ENCODE measurements at regions not wholly inside any gene's neighbourhood (a gene's known extent, or its start where the extent isn't known, plus 50 kb on each side); places are given as distances from the start of the nearest gene placed in this dataset.

DNA sequence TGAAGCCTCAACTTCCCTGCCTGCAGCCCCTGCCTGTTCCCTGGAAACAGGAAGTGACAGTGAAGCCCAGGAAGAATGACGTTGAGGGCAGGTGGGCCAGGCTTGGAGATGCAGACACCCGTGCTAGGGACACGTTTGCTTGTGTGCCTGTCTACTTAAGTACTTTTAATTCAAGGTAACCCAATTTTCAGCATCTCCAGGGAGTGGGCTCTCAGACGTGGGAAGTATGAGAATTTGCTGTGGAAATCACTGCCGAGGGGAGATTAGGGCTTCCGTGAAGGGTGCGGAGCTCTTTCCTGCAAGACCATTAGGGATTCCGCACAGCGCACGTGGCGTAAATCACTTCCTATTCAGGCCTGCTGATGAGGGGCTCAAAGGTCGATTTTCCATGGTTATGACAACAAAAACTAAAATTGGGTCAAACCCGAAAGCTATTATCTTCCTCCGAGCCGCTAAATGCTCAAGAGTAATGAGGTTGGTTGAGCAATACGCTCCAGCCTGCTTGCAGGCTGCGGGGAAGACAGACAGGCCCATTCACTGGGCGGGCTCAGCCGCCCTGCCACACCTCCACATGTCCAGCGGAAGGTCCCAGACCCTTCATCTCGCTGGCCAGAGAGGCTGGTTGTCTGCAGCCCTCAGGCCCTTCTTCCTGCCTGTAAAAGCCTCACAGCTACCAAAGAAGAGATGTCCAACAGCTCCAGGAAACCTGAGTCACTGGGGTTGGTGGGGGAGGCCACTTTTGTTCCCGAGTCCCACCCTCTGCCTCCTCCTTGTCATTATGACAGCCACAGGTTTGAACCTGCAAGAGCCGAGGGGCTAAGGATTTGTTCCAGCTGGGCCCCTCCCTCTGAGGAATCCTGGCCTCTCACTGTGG is 109.9 kb downstream of the RBFOX3 start:
- DNase-seq, result no peak

- no peak for DNase-seq
These were observed 112.0 kb downstream of the RBFOX3 start for GRCh38 chr17:79498854-79499253.

GRCh38 chr17:79497777-79498348 is 113.0 kb downstream of the RBFOX3 start:
- DNase-seq, result no peak

GRCh38 chr17:79496422-79497005 is 114.3 kb downstream of the RBFOX3 start:
- no peak for DNase-seq

DNA sequence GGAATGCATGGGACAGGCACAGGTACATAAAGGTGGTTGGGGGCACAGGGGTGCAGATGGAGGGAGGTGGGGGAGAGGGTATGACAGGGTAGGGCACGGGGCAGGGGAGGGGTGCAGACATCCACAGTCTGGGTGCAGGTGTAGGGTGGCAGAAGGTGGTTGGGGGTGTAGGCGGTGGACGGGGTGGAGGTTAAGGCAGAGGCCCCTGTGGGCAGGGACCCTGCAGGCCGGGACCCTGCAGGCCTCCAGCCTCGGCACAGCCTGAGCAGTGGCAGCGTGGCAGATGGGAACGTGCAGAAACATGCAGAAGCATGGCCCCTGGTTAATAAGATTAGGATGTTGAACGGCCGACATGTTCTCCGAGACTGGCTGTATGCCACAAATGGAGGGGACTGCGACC is 115.2 kb downstream of the RBFOX3 start:
- no peak for DNase-seq

DNA sequence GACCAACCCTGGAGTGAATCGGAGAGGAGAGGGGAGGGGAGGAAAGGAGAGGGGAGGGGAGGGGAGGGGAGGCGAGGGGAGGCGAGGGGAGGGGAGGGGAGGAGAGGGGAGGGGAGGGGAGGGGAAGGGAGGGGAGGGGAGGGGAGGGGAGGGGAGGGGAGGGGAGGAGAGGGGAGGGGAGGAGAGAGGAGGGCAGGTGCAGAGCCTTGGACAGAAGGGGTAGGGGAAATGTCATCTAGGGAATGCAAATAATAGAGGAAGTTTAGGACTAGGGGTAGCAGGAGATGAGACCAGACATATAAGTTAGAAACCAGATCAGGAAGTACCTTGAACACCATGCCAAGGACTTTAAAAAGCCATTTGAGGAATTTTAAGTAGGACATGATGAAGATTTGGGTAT is 119.8 kb downstream of the RBFOX3 start:
- no peak for DNase-seq

- no peak for DNase-seq
These were observed 120.3 kb downstream of the RBFOX3 start for GRCh38 chr17:79490530-79490929.

- no peak for DNase-seq
These were observed 123.7 kb downstream of the RBFOX3 start for GRCh38 chr17:79487149-79487548.

DNA sequence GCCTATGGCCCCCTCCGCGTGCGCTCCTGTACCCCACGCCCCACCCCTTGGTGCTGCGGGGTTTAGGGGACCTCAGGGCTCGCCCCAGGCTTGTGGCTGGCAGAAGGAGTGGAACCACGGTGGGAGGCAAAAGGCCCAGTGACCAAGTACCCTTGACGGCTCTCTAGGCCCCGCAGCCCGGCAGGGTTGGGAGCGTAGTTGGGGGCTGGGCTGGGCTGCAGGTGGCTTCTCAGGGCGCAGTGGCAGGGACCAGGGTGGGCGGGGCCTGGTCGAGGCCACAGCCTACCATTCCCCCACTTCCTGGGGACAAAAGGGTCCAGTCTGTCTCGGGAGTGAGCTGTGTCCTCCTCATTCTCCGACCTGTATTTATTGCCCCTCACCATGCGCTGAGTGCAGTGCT is 124.9 kb downstream of the RBFOX3 start:
- DNase-seq, result no peak

DNA sequence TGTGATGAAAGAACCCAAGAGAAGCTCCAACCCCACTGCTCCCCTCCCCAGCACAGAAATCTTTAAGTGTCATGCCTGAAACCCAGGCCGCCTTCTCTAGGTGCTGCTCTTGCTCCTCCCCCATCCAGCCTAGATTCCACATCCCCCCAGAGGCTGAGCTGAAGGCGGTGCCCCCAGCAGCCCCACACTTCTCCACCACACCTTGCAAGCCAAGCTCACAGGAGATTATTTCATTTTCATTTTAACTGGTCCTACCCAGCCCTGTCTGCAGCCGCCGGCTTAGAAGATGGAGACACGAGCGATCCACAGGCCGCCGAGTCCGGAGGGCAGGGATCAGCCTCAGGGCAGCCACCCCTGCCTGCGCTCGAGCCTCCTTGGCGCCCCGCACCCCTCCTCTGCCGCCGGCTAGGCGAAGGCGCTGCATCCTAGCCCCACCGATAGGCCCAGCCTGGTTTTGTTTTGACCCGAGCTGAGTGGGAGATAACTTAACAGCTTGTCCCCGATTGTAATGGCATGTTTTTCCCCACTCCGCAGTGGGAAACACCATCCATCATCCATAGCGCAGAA is 125.3 kb downstream of the RBFOX3 start:
- no peak for DNase-seq

GRCh38 chr17:79484600-79485418 is 126.0 kb downstream of the RBFOX3 start:
- DNase-seq, result no peak

DNA sequence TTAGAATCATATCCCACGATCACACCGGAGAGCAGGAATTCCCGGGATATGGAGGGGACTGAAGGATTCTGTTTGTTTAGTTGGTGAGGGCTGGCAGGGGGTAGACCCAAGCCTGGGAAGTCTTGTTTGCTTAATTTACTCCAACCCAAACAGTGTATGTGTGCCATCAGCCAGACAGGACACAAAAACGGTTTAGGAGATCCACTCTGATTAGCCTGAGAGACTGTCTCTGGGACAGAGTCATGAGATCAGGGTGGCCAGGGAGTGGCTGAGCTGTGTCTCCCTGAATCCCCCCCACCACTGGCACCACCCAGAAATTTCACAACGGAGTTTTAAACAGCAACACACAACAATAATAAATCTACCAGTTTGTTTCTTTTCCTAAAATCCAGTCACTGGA is 127.0 kb downstream of the RBFOX3 start:
- DNase-seq, result no peak

GRCh38 chr17:79482727-79483521 is 127.9 kb downstream of the RBFOX3 start:
- no peak for DNase-seq

GRCh38 chr17:79479876-79480275 is 131.0 kb downstream of the RBFOX3 start:
- no peak for DNase-seq

- DNase-seq, result no peak
These were observed 132.0 kb downstream of the RBFOX3 start for GRCh38 chr17:79478841-79479240.

DNA sequence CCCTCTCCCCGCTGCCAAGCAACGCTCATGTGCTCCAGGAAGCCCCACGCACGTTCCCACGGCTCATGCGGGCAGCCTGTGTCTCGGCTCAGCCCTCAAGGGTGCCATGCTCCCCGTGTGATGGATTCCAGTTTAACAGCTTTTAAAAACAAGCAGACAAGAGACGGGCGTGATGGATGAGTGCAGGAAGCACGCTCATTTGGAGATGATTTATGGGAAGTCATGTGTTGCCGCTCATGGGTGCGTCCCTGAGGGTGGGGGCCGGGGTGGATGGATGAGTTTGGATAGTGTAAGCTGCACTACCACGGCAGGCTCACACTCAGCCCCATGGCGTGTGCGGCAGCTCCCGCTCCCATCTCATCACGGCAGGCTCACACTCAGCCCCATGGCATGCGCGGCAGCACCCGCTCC is 132.8 kb downstream of the RBFOX3 start:
- DNase-seq, result no peak

DNA sequence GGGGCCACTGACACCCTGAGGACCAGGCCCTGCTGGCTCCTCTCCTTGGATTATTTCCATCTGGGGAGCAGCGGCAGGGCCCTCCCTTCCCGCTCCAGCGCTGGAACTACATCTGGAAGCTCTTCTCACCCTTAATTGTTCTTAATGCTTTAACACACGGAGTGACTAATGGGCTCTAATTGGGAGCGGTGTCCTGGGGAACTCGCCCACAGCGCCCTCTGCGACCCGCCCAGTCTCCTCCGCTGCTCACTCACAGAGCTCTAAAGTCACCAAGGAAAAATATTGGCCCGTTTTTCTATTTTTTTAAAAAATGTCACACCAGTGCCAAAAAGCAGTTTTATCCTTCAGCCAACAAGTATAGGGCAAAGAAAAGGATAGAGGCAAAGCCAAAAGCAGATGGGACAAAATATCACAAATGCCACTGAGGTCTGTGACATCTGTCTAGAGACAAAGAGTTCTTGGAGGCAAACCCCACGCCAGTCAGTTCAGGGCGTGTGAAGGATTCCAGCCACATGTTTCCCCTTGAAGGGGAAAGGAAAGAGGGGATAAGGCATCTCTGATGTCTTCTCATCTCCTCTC is 134.7 kb downstream of the RBFOX3 start:
- DNase-seq, result no peak

DNA sequence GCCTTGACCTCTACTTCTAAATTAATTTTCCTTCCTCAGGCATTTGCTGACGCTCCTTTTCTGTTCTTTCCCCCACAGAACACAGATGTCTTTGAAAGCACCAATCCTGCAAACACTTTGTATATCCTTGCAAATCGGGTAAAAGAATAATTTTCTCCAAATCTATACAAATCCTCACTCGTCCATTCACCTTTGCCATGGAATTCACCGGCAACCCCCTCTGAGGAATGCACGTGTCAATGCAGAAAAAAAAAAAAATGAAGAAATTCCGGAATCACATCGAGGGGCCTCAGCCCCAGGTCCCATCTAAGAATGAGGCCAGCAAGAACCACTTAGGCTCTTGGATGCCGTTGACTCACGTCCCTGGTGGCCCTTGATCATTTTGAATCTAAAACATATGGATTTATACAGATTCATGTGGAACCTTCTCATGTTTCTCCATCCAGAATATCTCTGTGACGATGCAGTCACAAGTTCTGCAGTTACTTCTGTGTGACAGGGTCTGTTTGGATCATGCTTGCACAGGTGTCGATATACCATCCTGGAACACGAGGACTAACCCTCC is 136.9 kb downstream of the RBFOX3 start:
- no peak for DNase-seq

GRCh38 chr17:79473111-79473875 is 137.6 kb downstream of the RBFOX3 start:
- no peak for DNase-seq

- no peak for DNase-seq
These were observed 140.1 kb downstream of the RBFOX3 start for GRCh38 chr17:79470754-79471153.

- DNase-seq, result no peak
These were observed 141.2 kb downstream of the RBFOX3 start for GRCh38 chr17:79469646-79470045.
